ENCODE measurements at regions not wholly inside any gene's neighbourhood (a gene's known extent, or its start where the extent isn't known, plus 50 kb on each side); places are given as distances from the start of the nearest gene placed in this dataset.
"Not testable (repeated sequence)": the region's sequence is repeated elsewhere in the genome, so short reads cannot be mapped to it uniquely, and the experiment has no call there.

GRCh38 chr6:121955401-121955800 lies 444.1 kb upstream of the HSF2 start:
- not testable (repeated sequence) for DNase-seq; H3K4me3 ChIP-seq (ENCODE audit: low read depth in 1 of 3, low read length in 3 of 3); H3K4me1 ChIP-seq (ENCODE audit: control insufficient read depth in 3 of 3, insufficient read depth in 2 of 3, low read depth in 1 of 3, low read length in 2 of 3); H3K36me3 ChIP-seq (ENCODE audit: control insufficient read depth in 3 of 3, insufficient read depth in 2 of 3, low read depth in 1 of 3, low read length in 3 of 3); H3K9me3 ChIP-seq (ENCODE audit: control insufficient read depth in 2 of 2, insufficient read depth in 1 of 2, low read depth in 1 of 2, low read length in 1 of 2); H3K27ac ChIP-seq (ENCODE audit: low read depth in 1 of 3, low read length in 2 of 3); FAIRE-seq; H3K27me3 ChIP-seq (ENCODE audit: control insufficient read depth in 3 of 3, insufficient read depth in 3 of 3, low read length in 3 of 3)
- WGBS, 3 donors = 82 to 83% (median 82%) methylated on average over 2 of the region's 2 CpGs

DNA sequence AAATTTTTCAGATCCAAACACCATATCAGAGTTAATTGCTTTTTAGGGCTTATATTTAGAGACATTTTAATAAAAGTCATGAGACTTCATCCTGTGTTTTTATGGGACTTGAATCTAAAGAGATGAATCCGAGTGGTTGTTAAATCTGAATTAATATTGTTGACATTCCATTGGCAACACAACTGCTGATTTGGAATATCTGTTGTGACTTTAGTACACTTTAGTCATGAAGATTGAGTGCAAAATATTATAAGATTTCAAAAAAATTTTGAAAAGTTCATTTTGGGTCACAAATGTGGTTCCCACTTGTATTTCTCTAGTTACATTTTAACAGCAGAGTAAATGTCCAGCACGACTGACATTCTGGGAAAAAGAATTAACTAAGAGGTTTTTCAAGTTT lies 442.7 kb upstream of the HSF2 start:
- DNase-seq = no peak
- H3K27ac ChIP-seq (ENCODE audit: low read depth in 1 of 3, low read length in 2 of 3) = no peak overlapping the region
- FAIRE-seq = no peak

DNA sequence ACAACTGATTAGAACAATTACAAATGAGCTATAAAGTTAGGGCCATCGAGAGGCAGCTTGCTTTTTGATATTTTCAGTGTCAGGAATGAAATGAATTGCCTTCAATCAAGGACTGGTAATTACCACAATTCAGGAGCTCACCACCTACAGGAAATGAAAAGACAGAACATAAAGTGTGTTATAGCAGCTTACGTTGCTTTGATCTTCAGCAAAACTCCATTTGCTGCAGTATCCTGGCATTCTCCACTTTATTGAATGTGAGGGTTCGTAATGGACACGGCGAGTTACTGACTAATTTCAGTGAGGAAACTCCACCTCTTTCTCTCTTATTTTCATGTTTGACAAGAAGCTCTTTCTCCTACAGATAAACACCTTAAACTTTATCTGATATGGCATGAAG lies 440.0 kb upstream of the HSF2 start:
- Histone ChIP-seq H3K9me3 (ENCODE audit: control insufficient read depth in 2 of 2, insufficient read depth in 1 of 2, low read depth in 1 of 2, low read length in 1 of 2) (no peaks in the 10 kb centered on the region), H3K36me3 (ENCODE audit: control insufficient read depth in 3 of 3, insufficient read depth in 2 of 3, low read depth in 1 of 3, low read length in 3 of 3) (no peaks in the 10 kb centered on the region), H3K4me3 (ENCODE audit: low read depth in 1 of 3, low read length in 3 of 3) (no peak overlapping the region), H3K27ac (ENCODE audit: low read depth in 1 of 3, low read length in 2 of 3) (no peak overlapping the region), H3K27me3 (ENCODE audit: control insufficient read depth in 3 of 3, insufficient read depth in 3 of 3, low read length in 3 of 3) (no peaks in the 10 kb centered on the region), H3K4me1 (ENCODE audit: control insufficient read depth in 3 of 3, insufficient read depth in 2 of 3, low read depth in 1 of 3, low read length in 2 of 3) (no peaks in the 10 kb centered on the region)
- FAIRE-seq = no peak
- DNase-seq = peak in 1 of 2 donors; percentile 11
- 27 to 42% (median 37%) methylated on average over 5 of the region's 5 CpGs for WGBS, 3 donors

More for the DNA sequence above, 442.7 kb upstream of the HSF2 start:
- no peaks in the 10 kb centered on the region for H3K9me3 ChIP-seq (ENCODE audit: control insufficient read depth in 2 of 2, insufficient read depth in 1 of 2, low read depth in 1 of 2, low read length in 1 of 2)
- H3K27me3 ChIP-seq (ENCODE audit: control insufficient read depth in 3 of 3, insufficient read depth in 3 of 3, low read length in 3 of 3) = no peaks in the 10 kb centered on the region
- WGBS, 3 donors = 62 to 77% (median 67%) methylated on average over 2 of the region's 2 CpGs
- no peak overlapping the region for H3K4me3 ChIP-seq (ENCODE audit: low read depth in 1 of 3, low read length in 3 of 3)
- no peaks in the 10 kb centered on the region for H3K36me3 ChIP-seq (ENCODE audit: control insufficient read depth in 3 of 3, insufficient read depth in 2 of 3, low read depth in 1 of 3, low read length in 3 of 3)
- H3K4me1 ChIP-seq (ENCODE audit: control insufficient read depth in 3 of 3, insufficient read depth in 2 of 3, low read depth in 1 of 3, low read length in 2 of 3) = no peaks in the 10 kb centered on the region

DNA sequence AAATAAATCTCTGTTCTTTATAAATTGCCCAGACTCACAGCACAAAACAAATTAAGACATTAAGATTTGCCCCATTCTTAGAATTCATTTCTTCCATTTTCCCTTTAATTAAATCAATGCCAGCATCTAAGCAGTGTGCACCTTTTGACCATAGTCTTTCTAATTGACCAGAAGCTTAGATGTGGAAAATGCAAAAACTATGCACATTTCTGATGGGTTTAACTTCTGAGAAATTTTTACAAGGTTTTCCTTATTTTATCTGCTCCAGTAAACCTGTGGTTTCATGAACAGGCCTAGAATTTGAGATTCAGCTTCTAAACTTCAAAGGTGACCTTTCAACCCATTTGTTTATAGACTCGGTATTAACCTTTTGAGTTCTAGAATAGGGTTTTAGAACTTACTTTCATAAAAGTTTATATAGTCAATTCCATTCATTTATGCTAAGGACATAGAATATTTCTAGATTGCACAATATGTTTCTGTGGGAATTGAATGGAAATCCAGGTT lies 437.8 kb upstream of the HSF2 start:
- H3K9me3 ChIP-seq (ENCODE audit: control insufficient read depth in 2 of 2, insufficient read depth in 1 of 2, low read depth in 1 of 2, low read length in 1 of 2) = no peaks in the 10 kb centered on the region
- DNase-seq (no peak), FAIRE-seq (no peak)
- H3K27ac ChIP-seq (ENCODE audit: low read depth in 1 of 3, low read length in 2 of 3) = no peak overlapping the region
- no peaks in the 10 kb centered on the region for H3K27me3 ChIP-seq (ENCODE audit: control insufficient read depth in 3 of 3, insufficient read depth in 3 of 3, low read length in 3 of 3)
- no peaks in the 10 kb centered on the region for H3K36me3 ChIP-seq (ENCODE audit: control insufficient read depth in 3 of 3, insufficient read depth in 2 of 3, low read depth in 1 of 3, low read length in 3 of 3)
- no peak overlapping the region for H3K4me3 ChIP-seq (ENCODE audit: low read depth in 1 of 3, low read length in 3 of 3)
- 55 to 73% (median 57%) methylated on average over 1 of the region's 1 CpG for WGBS, 3 donors
- no peaks in the 10 kb centered on the region for H3K4me1 ChIP-seq (ENCODE audit: control insufficient read depth in 3 of 3, insufficient read depth in 2 of 3, low read depth in 1 of 3, low read length in 2 of 3)

DNA sequence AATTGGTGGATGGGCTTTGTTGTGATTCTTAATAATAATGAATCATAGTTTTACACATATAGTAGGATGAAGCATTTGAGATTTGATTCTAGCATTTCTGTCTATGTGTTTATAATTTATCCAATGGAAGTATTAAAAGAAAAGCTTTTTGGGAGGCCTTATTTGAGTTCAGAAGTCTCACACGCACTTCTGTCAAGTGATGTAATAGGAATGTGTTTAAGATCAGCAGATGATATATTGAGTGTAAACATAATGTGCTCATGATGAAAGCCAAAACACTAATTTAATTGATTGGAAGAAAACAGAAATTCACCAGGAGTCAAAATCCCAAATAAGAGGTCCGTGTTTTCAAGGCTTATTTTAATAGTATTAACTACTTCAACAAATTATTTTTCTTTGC lies 435.6 kb upstream of the HSF2 start:
- WGBS, 3 donors = 63 to 88% (median 80%) methylated on average over 2 of the region's 2 CpGs
- H3K27ac ChIP-seq (ENCODE audit: low read depth in 1 of 3, low read length in 2 of 3) = no peak overlapping the region
- no peak overlapping the region for H3K4me3 ChIP-seq (ENCODE audit: low read depth in 1 of 3, low read length in 3 of 3)
- DNase-seq (no peak), FAIRE-seq (no peak)
- no peaks in the 10 kb centered on the region for H3K9me3 ChIP-seq (ENCODE audit: control insufficient read depth in 2 of 2, insufficient read depth in 1 of 2, low read depth in 1 of 2, low read length in 1 of 2)
- no peaks in the 10 kb centered on the region for H3K36me3 ChIP-seq (ENCODE audit: control insufficient read depth in 3 of 3, insufficient read depth in 2 of 3, low read depth in 1 of 3, low read length in 3 of 3)
- H3K27me3 ChIP-seq (ENCODE audit: control insufficient read depth in 3 of 3, insufficient read depth in 3 of 3, low read length in 3 of 3) = no peaks in the 10 kb centered on the region
- H3K4me1 ChIP-seq (ENCODE audit: control insufficient read depth in 3 of 3, insufficient read depth in 2 of 3, low read depth in 1 of 3, low read length in 2 of 3) = no peaks in the 10 kb centered on the region

DNA sequence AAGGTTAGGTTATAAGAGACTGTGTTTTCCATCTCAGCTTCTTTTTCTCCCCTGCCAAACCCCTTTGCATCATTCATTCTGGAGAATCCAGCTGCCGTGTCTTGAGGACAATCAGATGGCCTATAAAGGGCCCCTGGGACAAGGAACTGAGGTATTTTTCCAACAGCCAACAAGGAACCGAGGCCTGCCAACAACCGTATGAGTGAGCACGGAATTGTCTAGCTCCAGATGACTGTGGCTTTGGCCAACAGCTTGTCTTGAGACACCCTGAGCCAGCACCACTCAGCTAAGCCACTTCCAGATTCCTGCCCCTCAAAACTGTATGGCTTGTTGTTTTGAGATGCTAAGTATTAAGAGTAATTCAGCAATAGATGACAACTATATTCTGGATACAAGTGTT lies 433.7 kb upstream of the HSF2 start:
- Histone ChIP-seq H3K36me3 (ENCODE audit: control insufficient read depth in 3 of 3, insufficient read depth in 2 of 3, low read depth in 1 of 3, low read length in 3 of 3) (no peaks in the 10 kb centered on the region), H3K27me3 (ENCODE audit: control insufficient read depth in 3 of 3, insufficient read depth in 3 of 3, low read length in 3 of 3) (no peaks in the 10 kb centered on the region), H3K4me1 (ENCODE audit: control insufficient read depth in 3 of 3, insufficient read depth in 2 of 3, low read depth in 1 of 3, low read length in 2 of 3) (no peaks in the 10 kb centered on the region), H3K27ac (ENCODE audit: low read depth in 1 of 3, low read length in 2 of 3) (no peak overlapping the region), H3K4me3 (ENCODE audit: low read depth in 1 of 3, low read length in 3 of 3) (no peak overlapping the region), H3K9me3 (ENCODE audit: control insufficient read depth in 2 of 2, insufficient read depth in 1 of 2, low read depth in 1 of 2, low read length in 1 of 2) (no peaks in the 10 kb centered on the region)
- 79 to 94% (median 91%) methylated on average over 4 of the region's 4 CpGs for WGBS, 3 donors
- no peak for FAIRE-seq
- no peak for DNase-seq

DNA sequence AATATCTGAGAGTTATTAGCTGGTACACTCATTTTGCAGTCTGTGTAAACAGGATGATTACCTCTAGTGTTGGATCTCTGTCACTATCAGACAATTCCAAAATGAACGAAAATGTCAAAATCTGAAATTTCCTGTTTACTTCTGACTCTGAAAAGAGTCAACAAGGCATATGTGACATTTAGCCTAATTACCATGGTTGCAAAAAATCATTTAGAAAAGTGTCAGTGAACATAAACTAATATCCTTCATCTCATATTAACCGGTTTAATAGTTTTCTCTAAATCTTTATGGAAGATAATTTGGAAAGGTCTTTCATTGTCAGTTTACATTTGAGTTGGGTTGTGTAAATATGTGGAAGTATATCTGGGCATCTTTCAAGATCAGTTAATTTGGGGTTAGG lies 431.8 kb upstream of the HSF2 start:
- 63 to 82% (median 78%) methylated on average over 2 of the region's 2 CpGs for WGBS, 3 donors
- no peaks in the 10 kb centered on the region for H3K4me1 ChIP-seq (ENCODE audit: control insufficient read depth in 3 of 3, insufficient read depth in 2 of 3, low read depth in 1 of 3, low read length in 2 of 3)
- no peaks in the 10 kb centered on the region for H3K9me3 ChIP-seq (ENCODE audit: control insufficient read depth in 2 of 2, insufficient read depth in 1 of 2, low read depth in 1 of 2, low read length in 1 of 2)
- no peaks in the 10 kb centered on the region for H3K36me3 ChIP-seq (ENCODE audit: control insufficient read depth in 3 of 3, insufficient read depth in 2 of 3, low read depth in 1 of 3, low read length in 3 of 3)
- FAIRE-seq = no peak
- no peak for DNase-seq
- H3K4me3 ChIP-seq (ENCODE audit: low read depth in 1 of 3, low read length in 3 of 3) = no peak overlapping the region
- no peak overlapping the region for H3K27ac ChIP-seq (ENCODE audit: low read depth in 1 of 3, low read length in 2 of 3)
- no peaks in the 10 kb centered on the region for H3K27me3 ChIP-seq (ENCODE audit: control insufficient read depth in 3 of 3, insufficient read depth in 3 of 3, low read length in 3 of 3)

- no peaks in the 10 kb centered on the region for H3K27me3 ChIP-seq (ENCODE audit: control insufficient read depth in 3 of 3, insufficient read depth in 3 of 3, low read length in 3 of 3)
- H3K27ac ChIP-seq (ENCODE audit: low read depth in 1 of 3, low read length in 2 of 3) = no peak overlapping the region
- no peak overlapping the region for H3K4me3 ChIP-seq (ENCODE audit: low read depth in 1 of 3, low read length in 3 of 3)
- no peaks in the 10 kb centered on the region for H3K36me3 ChIP-seq (ENCODE audit: control insufficient read depth in 3 of 3, insufficient read depth in 2 of 3, low read depth in 1 of 3, low read length in 3 of 3)
- no peaks in the 10 kb centered on the region for H3K4me1 ChIP-seq (ENCODE audit: control insufficient read depth in 3 of 3, insufficient read depth in 2 of 3, low read depth in 1 of 3, low read length in 2 of 3)
- FAIRE-seq = no peak
- no peaks in the 10 kb centered on the region for H3K9me3 ChIP-seq (ENCODE audit: control insufficient read depth in 2 of 2, insufficient read depth in 1 of 2, low read depth in 1 of 2, low read length in 1 of 2)
- peak in 1 of 2 donors; percentile 58 for DNase-seq
These were observed 427.5 kb upstream of the HSF2 start for GRCh38 chr6:121971931-121972335.

- H3K4me3 ChIP-seq (ENCODE audit: low read depth in 1 of 3, low read length in 3 of 3) = no peak overlapping the region
- DNase-seq (no peak), FAIRE-seq (no peak)
- H3K9me3 ChIP-seq (ENCODE audit: control insufficient read depth in 2 of 2, insufficient read depth in 1 of 2, low read depth in 1 of 2, low read length in 1 of 2) = no peaks in the 10 kb centered on the region
- H3K4me1 ChIP-seq (ENCODE audit: control insufficient read depth in 3 of 3, insufficient read depth in 2 of 3, low read depth in 1 of 3, low read length in 2 of 3) = no peaks in the 10 kb centered on the region
- H3K36me3 ChIP-seq (ENCODE audit: control insufficient read depth in 3 of 3, insufficient read depth in 2 of 3, low read depth in 1 of 3, low read length in 3 of 3) = no peaks in the 10 kb centered on the region
- no peak overlapping the region for H3K27ac ChIP-seq (ENCODE audit: low read depth in 1 of 3, low read length in 2 of 3)
- 77 to 85% (median 80%) methylated on average over 3 of the region's 3 CpGs for WGBS, 3 donors
- no peaks in the 10 kb centered on the region for H3K27me3 ChIP-seq (ENCODE audit: control insufficient read depth in 3 of 3, insufficient read depth in 3 of 3, low read length in 3 of 3)
These were observed 414.5 kb upstream of the HSF2 start for GRCh38 chr6:121984956-121985355.

Data from small intestine (tissue), 7 donors.